Stimulated activated CD4-positive, alpha-beta T cell treated with anti-CD3 and anti-CD28 coated beads, TNF-alpha, amount 100 ng/mL, for 24 hours (primary cell): ENCODE measurements at regions not wholly inside any gene's neighbourhood (a gene's known extent, or its start where the extent isn't known, plus 50 kb on each side); places are given as distances from the start of the nearest gene placed in this dataset.

Experiments
- DNase-seq, 3 experiments: peaks; one replicate each; pipeline ENCODE4 v3.0.0-alpha.2; 2020; ENCODE audit warnings: low read depth in 3 of 3

DNA sequence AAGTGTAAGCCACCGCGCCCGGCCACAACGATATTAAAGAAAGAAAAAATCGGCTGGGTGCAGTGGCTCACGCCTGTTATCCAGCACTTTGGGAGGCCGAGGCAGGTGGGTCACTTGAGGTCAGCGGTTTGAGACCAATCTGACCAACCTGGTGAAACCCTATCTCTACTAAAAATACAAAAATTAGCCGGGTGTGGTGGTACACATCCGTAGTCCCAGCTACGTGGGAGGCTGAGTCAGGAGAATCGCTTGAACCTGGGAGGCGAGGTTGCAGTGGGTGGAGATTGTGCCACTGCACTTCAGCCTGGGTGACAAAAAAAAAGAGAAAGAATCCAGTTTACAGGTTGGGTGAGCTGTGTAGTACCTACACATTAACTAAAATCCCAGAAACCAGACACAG is 99.9 kb upstream of the CACNA1A start:
- DNase-seq, result no peak

DNA sequence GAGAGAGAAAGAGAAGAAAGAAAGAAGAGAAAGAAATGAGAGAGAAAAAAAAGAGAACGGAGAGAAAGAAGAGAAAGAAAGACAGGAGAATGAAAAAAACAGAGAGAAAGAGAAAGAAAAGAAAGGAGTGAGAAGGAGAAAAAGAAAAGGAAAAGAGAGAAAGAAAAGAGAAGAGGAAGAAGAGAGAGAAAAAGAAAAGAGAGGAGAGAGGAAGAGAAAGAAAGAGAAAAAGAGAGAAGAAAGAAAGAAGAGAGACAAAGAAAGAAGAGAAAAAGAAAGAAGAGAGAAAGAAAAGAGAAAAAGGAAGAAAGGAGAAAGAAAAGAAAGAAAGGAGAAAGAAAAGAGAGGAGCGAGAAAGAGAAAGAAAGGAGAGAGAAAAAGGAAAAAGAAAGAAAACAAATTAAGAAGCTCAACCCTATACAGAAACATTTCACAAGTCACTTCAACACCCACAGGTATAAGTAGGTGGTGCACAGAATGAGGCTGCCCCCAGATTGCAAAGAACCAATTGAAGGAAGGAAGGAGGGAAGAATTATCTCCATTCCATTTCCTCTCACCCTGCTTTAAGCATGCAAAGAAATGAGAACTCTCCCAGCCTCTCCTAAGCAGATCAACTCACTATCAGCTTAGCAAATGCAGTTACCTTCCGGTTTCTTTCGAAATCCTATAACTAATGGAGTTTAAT is 98.8 kb upstream of the CACNA1A start:
- DNase-seq, result no peak

DNA sequence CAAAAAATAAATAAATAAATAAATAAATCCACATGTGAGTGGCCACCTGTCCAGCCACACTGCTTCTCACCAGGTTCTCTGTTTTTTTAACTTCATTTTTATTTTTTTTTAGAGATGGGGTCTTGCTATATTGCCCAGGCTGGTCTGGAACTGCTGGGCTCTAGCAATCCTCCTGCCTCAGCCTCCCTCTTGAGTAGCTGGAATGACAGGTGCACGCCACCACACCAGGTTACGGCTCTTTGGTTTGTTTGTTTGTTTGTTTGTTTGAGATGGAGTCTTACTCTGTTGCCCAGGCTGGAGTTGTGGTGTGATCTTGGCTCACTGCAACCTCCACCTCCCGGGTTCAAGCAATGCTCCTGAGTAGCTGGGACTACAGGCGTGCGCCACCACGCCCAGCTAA is 94.5 kb upstream of the CACNA1A start:
- DNase-seq, result no peak

- DNase-seq, result no peak
These were observed 93.8 kb upstream of the CACNA1A start for GRCh38 chr19:13600091-13600490.

- DNase-seq, result no peak
These were observed 93.4 kb upstream of the CACNA1A start for GRCh38 chr19:13599681-13600080.

DNA sequence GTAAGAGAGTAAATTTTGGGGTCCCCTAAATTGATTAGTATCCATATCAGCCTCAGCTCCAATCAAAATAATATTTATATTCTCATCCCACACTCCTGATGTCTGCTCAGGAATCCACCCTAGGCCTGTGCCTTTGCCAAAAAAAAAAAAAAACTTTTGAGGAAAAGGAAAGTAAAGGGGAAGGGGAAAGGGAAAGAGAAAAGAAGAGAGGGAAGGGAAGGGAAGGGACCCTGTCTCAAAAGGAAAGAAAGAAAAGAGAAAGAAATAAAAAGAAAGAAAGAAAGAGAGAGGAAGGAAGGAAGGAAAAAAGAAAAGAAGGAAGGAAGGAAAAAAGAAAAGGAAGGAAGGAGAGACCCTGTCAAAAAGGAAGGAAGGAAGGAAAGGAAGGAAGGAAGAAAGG is 91.8 kb upstream of the CACNA1A start:
- DNase-seq, result no peak

GRCh38 chr19:13597640-13598039 is 91.4 kb upstream of the CACNA1A start:
- peak; percentile 23 to 38 (median 33) for DNase-seq

GRCh38 chr19:13588957-13589833 is 82.9 kb upstream of the CACNA1A start:
- DNase-seq, result peak; percentile 69 to 81 (median 74)

GRCh38 chr19:13585512-13585911 is 79.2 kb upstream of the CACNA1A start:
- no peak for DNase-seq

DNA sequence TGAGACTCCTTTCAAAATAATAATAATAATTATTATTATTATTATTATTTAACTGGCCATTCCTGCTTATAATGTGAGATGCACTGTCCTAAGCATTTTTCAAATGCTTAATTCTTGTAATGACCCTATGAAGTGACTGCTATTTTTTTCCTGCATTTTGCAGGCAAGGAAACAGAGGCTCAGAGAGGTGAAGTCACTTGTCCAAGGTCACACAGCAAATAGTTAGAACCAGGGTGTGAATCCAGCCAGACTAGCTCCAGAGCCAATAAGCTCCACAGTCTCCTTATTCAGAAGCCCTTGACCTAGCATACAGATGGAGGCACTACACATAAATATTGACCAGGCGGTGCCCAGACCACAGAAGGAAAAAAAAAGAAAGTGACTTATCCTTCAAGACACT is 77.5 kb upstream of the CACNA1A start:
- no peak for DNase-seq

DNA sequence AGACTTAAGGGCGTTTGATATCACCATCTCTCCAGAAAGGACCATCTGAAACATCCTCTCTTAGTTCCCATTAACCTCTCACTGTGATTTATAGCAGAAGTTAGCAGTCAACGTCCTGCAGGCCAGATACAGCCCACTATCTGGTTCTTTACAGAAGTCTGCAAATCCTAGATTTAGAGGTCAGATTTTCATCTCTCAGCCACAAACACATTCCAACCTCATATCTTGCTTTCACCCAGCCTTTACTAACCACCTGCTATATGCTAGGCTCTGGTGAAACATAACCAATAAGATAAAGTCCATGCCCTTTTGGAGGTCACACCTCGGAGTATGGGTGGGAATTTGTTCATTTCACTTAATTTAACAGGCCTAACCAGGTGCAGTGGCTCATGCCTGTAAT is 76.8 kb upstream of the CACNA1A start:
- no peak for DNase-seq

DNA sequence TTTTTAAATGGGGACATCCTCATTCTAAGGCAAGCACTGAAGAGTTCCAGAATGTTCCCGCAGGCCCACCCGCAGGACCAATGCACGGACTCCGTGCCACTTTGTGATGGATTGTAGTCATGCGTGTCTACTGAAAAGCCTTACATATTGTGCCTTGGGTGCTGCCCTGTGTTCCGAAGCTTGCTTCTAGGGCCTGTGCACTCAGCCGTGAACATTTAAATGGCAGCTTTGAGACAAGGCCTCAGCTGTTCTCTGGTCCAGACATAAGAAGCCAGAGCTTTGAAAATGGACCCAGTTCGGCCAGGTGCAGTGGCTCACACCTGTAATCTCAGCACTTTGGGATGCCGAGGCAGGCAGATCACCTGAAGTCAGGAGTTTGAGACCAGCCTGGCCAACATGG is 75.3 kb upstream of the CACNA1A start:
- DNase-seq, result no peak

GRCh38 chr19:13579388-13580060 is 73.2 kb upstream of the CACNA1A start:
- DNase-seq, result no peak

- DNase-seq, result no peak
These were observed 70.4 kb upstream of the CACNA1A start for GRCh38 chr19:13576726-13577125.

- no peak for DNase-seq
These were observed 68.7 kb upstream of the CACNA1A start for GRCh38 chr19:13574933-13575332.

DNA sequence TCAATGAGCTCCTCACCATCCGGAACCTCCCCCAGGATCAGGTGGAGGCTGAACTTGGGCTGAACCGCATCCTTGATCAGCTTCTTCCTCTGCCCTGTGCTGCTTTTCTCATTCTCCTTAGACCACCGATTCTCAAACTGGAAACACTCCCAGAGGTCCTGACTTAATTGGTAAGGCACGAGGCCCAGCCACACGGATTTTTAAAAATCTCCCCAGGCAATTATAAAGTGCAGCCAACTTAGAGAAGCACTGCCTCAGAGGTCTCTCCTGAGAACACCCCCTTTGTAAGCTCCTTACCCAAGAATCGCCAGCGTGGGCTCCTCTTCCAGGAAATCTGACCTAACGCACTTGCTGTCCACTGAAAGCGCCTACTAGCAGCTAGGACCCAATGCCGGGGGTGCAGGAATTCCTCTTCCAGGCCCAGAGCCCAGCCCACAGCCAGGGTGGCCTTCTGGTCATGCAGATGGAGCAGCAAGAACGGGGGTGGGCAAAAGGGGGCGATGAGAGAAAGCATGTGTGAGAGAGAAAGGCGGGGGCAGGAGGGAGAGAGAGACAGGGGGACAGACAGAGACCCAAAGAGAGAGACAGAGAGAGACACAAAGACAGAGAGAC is 66.9 kb upstream of the CACNA1A start:
- DNase-seq, result no peak

- no peak for DNase-seq
These were observed 55.2 kb upstream of the CACNA1A start for GRCh38 chr19:13561461-13561860.

- no peak for DNase-seq
These were observed 51.6 kb upstream of the CACNA1A start for GRCh38 chr19:13557756-13558398.

DNA sequence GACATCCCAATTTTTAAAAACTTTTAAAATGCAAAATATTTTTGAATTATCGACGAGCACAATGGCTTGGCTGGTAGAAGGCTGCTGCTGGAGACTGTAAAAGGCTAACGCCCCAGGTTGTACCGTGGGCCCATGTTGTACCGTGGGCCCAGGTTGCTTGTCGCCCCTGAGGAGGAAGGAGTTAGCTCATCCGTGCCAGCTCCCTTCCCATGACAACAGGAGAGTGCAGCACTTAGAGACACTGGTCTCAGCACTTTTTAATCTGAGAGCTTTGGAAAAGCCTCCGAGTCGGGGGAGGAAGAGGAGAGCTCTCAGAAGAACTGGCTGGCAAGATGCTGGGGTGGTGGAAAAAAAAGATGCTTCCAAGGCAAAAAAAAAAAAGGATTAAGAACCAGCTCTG is 50.3 kb upstream of the CACNA1A start:
- DNase-seq, result no peak
